IMR-90 (cell line): ENCODE measurements at regions not wholly inside any gene's neighbourhood (a gene's known extent, or its start where the extent isn't known, plus 50 kb on each side); places are given as distances from the start of the nearest gene placed in this dataset.

ENCODE experiments used
- ATAC-seq: fragments of 200-7000 bp; cut with Tn5 transposase; 2 replicates; pipeline ENCODE4 v1.9.1; 2020; ENCODE audit warnings: low read depth, mild to moderate bottlenecking, moderate library complexity
- BruUV-seq: library from RNA; stranded (reverse); fragments of 400-500 nt; replicated peaks from 2 replicates; lab custom pipeline; 2021; lab: Mats Ljungman, UMichigan
- CTCF ChIA-PET: fragments of 300-600 bp; formaldehyde crosslinking; extraction: SDS; loops from one replicate; lab custom pipeline; 2021; ENCODE audit warnings: antibody characterized with exemption; lab: Yijun Ruan, JAX
- POLR2A ChIA-PET: fragments of 300-600 bp; sonication (Branson Sonifier 250); formaldehyde crosslinking; loops from one replicate; lab custom pipeline; 2022; ENCODE audit warnings: antibody characterized with exemption; ENCODE audit not compliant: unreplicated experiment; lab: Charles Lee
- DNase-seq: peaks from one replicate; pipeline ENCODE4 v3.0.0; 2013
- H2AFZ ChIP-seq: replicated peaks from 2 replicates; pipeline ENCODE3; 2013; ENCODE audit warnings: low read length, mild to moderate bottlenecking; ENCODE audit not compliant: poor library complexity
- H2AK5ac ChIP-seq: 2 replicates; pipeline ENCODE4 v1.6.1; 2013; ENCODE audit warnings: low read depth, low read length, inconsistent platforms
- H2AK9ac ChIP-seq: replicated peaks from 2 replicates; pipeline ENCODE3; 2013; ENCODE audit warnings: mild to moderate bottlenecking, low read depth, low read length, moderate library complexity; ENCODE audit not compliant: poor library complexity
- H2BK120ac ChIP-seq: 2 replicates; pipeline ENCODE4 v1.6.1; 2013; ENCODE audit warnings: low read depth, low read length, inconsistent platforms
- H2BK15ac ChIP-seq: 3 replicates; pipeline ENCODE4 v1.6.1; 2013; ENCODE audit warnings: low read depth, low read length, inconsistent platforms
- H2BK20ac ChIP-seq: 2 replicates; pipeline ENCODE4 v1.6.1; 2013; ENCODE audit warnings: low read depth, mild to moderate bottlenecking, inconsistent platforms, low read length, moderate library complexity
- H2BK5ac ChIP-seq: 2 replicates; pipeline ENCODE4 v1.6.1; 2013; ENCODE audit warnings: mild to moderate bottlenecking, low read depth, low read length, inconsistent platforms; ENCODE audit not compliant: poor library complexity, severe bottlenecking
- H3K14ac ChIP-seq: replicated peaks from 2 replicates; pipeline ENCODE4 v1.6.1; 2013; ENCODE audit warnings: low read depth, low read length, inconsistent platforms
- H3K18ac ChIP-seq: 2 replicates; pipeline ENCODE4 v1.6.1; 2013; ENCODE audit warnings: low read depth, low read length, control low read depth
- H3K23ac ChIP-seq: 2 replicates; pipeline ENCODE4 v1.6.1; 2013; ENCODE audit warnings: low read depth, low read length, inconsistent platforms
- H3K27ac ChIP-seq: 2 replicates; pipeline ENCODE4 v1.5.1; 2013; ENCODE audit warnings: mild to moderate bottlenecking, control low read depth, low read length; ENCODE audit not compliant: insufficient read depth
- H3K27me3 ChIP-seq: 2 replicates; pipeline ENCODE4 v1.6.1; 2013; ENCODE audit warnings: low read length; ENCODE audit not compliant: control insufficient read depth, insufficient read depth
- H3K36me3 ChIP-seq: 2 replicates; pipeline ENCODE4 v1.6.1; 2013; ENCODE audit warnings: low read length, mixed read lengths; ENCODE audit not compliant: control insufficient read depth, insufficient read depth
- H3K4ac ChIP-seq: 2 replicates; pipeline ENCODE4 v1.6.1; 2013; ENCODE audit warnings: low read depth, low read length, inconsistent platforms
- H3K4me1 ChIP-seq: 2 replicates; pipeline ENCODE4 v1.6.1; 2013; ENCODE audit warnings: low read length, mixed read lengths; ENCODE audit not compliant: control insufficient read depth, insufficient read depth
- H3K4me2 ChIP-seq: 2 replicates; pipeline ENCODE4 v1.6.1; 2013; ENCODE audit warnings: low read depth, mild to moderate bottlenecking, control low read depth, low read length, moderate library complexity
- H3K4me3 ChIP-seq: 2 replicates; pipeline ENCODE4 v1.5.1; 2013; ENCODE audit warnings: low read depth, mild to moderate bottlenecking, control low read depth, low read length, moderate library complexity; ENCODE audit not compliant: insufficient read depth
- H3K56ac ChIP-seq: 2 replicates; pipeline ENCODE4 v1.6.1; 2013; ENCODE audit warnings: low read length, inconsistent platforms; ENCODE audit not compliant: insufficient read depth; ENCODE audit errors: extremely low read depth
- H3K79me1 ChIP-seq, 2 experiments: 2 replicates each; pipeline ENCODE4 v1.6.1; 2013; ENCODE audit warnings: low read length in 2 of 2, inconsistent platforms in 1 of 2, low read depth in 1 of 2
- H3K9ac ChIP-seq: 2 replicates; pipeline ENCODE4 v1.6.1; 2013; ENCODE audit warnings: low read depth, low read length, control low read depth
- H3K9me1 ChIP-seq: 2 replicates; pipeline ENCODE4 v1.6.1; 2013; ENCODE audit warnings: low read length, inconsistent platforms; ENCODE audit not compliant: insufficient read depth
- H3K9me3 ChIP-seq: 2 replicates; pipeline ENCODE4 v1.6.1; 2013; ENCODE audit warnings: low read length; ENCODE audit not compliant: control insufficient read depth, insufficient read depth
- H4K20me1 ChIP-seq: 2 replicates; pipeline ENCODE4 v1.6.1; 2013; ENCODE audit warnings: low read length, inconsistent platforms; ENCODE audit not compliant: insufficient read depth
- H4K5ac ChIP-seq: 2 replicates; pipeline ENCODE4 v1.6.1; 2013; ENCODE audit warnings: mild to moderate bottlenecking, low read depth, low read length, control low read depth
- H4K8ac ChIP-seq, 2 experiments: 2 replicates each; pipeline ENCODE4 v1.6.1; 2013; ENCODE audit warnings: low read depth in 2 of 2, low read length in 2 of 2, control low read depth in 1 of 2, inconsistent platforms in 1 of 2
- H4K91ac ChIP-seq: 2 replicates; pipeline ENCODE4 v1.6.1; 2013; ENCODE audit warnings: low read depth, low read length, inconsistent platforms; ENCODE audit not compliant: insufficient read depth
- BHLHE40 ChIP-seq: fragments of 150-350 bp; IDR thresholded peaks from 2 replicates; pipeline ENCODE4 v1.6.1; 2016; ENCODE audit warnings: mild to moderate bottlenecking, low read depth, low read length
- CEBPB ChIP-seq: IDR thresholded peaks from 2 replicates; pipeline ENCODE4 v1.6.1; 2012; ENCODE audit warnings: low read depth, low read length, improper control_type of control experiment
- CHD1 ChIP-seq: IDR thresholded peaks from 2 replicates; pipeline ENCODE4 v1.6.1; 2012; ENCODE audit warnings: low read depth, low read length, improper control_type of control experiment
- FOS ChIP-seq: fragments of 150-350 bp; IDR thresholded peaks from 2 replicates; pipeline ENCODE4 v1.6.1; 2016; ENCODE audit warnings: low read depth, low read length
- MAFK ChIP-seq: IDR thresholded peaks from 2 replicates; pipeline ENCODE4 v1.6.1; 2012; ENCODE audit warnings: low read depth, low read length, improper control_type of control experiment
- MAZ ChIP-seq: IDR thresholded peaks from 2 replicates; pipeline ENCODE4 v1.6.1; 2012; ENCODE audit warnings: low read depth, mild to moderate bottlenecking, low read length, improper control_type of control experiment, moderate library complexity, borderline replicate concordance
- MXI1 ChIP-seq: IDR thresholded peaks from 2 replicates; pipeline ENCODE4 v1.6.1; 2012; ENCODE audit warnings: low read depth, mild to moderate bottlenecking, low read length, moderate library complexity, borderline replicate concordance
- NFE2L2 ChIP-seq: fragments of 150-350 bp; IDR thresholded peaks from 2 replicates; pipeline ENCODE4 v1.6.1; 2016; ENCODE audit warnings: low read depth, mild to moderate bottlenecking, low read length
- POLR2A ChIP-seq: IDR thresholded peaks from 2 replicates; pipeline ENCODE4 v1.6.1; 2012; ENCODE audit warnings: mild to moderate bottlenecking, low read depth, low read length
- RAD21 ChIP-seq: IDR thresholded peaks from 2 replicates; pipeline ENCODE4 v1.6.1; 2012; ENCODE audit warnings: low read length, improper control_type of control experiment
- RCOR1 ChIP-seq: IDR thresholded peaks from 2 replicates; pipeline ENCODE4 v1.6.1; 2012; ENCODE audit warnings: mild to moderate bottlenecking, low read length, improper control_type of control experiment; ENCODE audit not compliant: insufficient replicate concordance
- RFX5 ChIP-seq: IDR thresholded peaks from 2 replicates; pipeline ENCODE4 v1.8.0; 2012; ENCODE audit warnings: low read depth, mild to moderate bottlenecking, low read length, moderate library complexity
- SMC3 ChIP-seq: fragments of 150-350 bp; IDR thresholded peaks from 2 replicates; pipeline ENCODE4 v1.6.1; 2016; ENCODE audit warnings: low read depth, mild to moderate bottlenecking, antibody characterized with exemption, low read length, moderate library complexity
- WGBS, 2 experiments: methylation state at CpG; one replicate each; pipeline versions ENCODE4 v1.1.5 to v1.1.7; 2013; ENCODE audit warnings: missing lambda C conversion rate in 2 of 2; ENCODE audit not compliant: insufficient read length in 1 of 2; ENCODE audit errors: extremely low coverage in 2 of 2; 5-methylcytosine and 5-hydroxymethylcytosine counted together
- dilution Hi-C: fragments of 300-500 bp; cut with HindIII; formaldehyde crosslinking; loops from one replicate; pipeline ENCODE4 v1.14.3; 2018; ENCODE audit warnings: low sequenced_read_pairs; ENCODE audit not compliant: unreplicated experiment
- in situ Hi-C: fragments of 300-500 bp; cut with MboI; formaldehyde crosslinking; loops from 3 replicates; pipeline ENCODE4 v1.14.3; 2019; ENCODE audit warnings: low sequenced_read_pairs, inconsistent platforms, mixed read lengths
- intact Hi-C: fragments of 100-400 bp; cut with micrococcal nuclease; formaldehyde crosslinking; loops from 2 replicates; pipeline ENCODE4 v1.10.0; 2022
- TF ChIP-seq, protein P1 (sequence below): conservative IDR thresholded peaks from 2 replicates; pipeline ENCODE4 v1.5.1; 2012; ENCODE audit warnings: mild to moderate bottlenecking, low read depth, low read length, improper control_type of control experiment
- TF ChIP-seq, protein P2 (sequence below): fragments of 150-350 bp; IDR thresholded peaks from 2 replicates; pipeline ENCODE4 v1.6.1; 2017; ENCODE audit warnings: mild to moderate bottlenecking, antibody characterized with exemption, low read length, low read depth
- TF ChIP-seq, protein P3 (sequence below): fragments of 150-350 bp; IDR thresholded peaks from 2 replicates; pipeline ENCODE4 v1.6.1; 2016; ENCODE audit warnings: low read depth, mild to moderate bottlenecking, low read length, moderate library complexity, borderline replicate concordance

DNA sequence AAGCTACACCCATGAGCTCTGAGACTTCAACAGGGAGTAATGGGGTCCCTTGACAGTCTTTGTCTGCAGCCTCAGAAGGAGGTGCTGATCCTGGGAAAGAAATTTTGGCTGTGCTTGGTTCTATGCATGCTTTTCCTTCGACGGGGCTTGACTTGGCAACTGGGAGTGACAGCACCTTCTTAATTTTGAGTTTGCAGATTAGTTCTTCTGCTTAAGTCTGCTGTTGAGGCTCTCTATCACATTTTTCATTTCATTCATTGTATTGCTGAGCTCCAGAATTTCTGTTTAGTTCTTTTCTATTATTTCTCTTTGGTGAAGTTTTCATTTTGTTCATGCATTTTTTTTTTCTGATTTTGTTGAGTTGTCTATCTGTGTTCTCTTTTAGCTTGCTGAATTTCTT lies 125.6 kb downstream of the SNX19 start:
- POLR2A ChIA-PET, result no interaction called here
- CTCF ChIA-PET, result interaction anchor here (0.6 kb wide), 1 partner anchor 1668 kb away, joined by 3 read pairs; no protein-coding TSS in a partner anchor
- no peak overlapping the region for H3K4me3 ChIP-seq

More for the DNA sequence above, 125.6 kb downstream of the SNX19 start:
- no CpG with 5 or more reads among the region's 2 CpGs for WGBS, 2 experiments
- peaks cover 11% of the 10 kb centered on the region; the same call in 1 of the 2 replicates for H3K4me1 ChIP-seq
- H3K9ac ChIP-seq, result no peak overlapping the region
- H3K18ac ChIP-seq, result no peak overlapping the region
- no TSS peak for BruUV-seq
- dilution Hi-C loops (no loop called here), in situ Hi-C loops (no loop called here), intact Hi-C loops (no loop called here)
- H3K23ac ChIP-seq, result no peak overlapping the region
- H3K14ac ChIP-seq, result no peak overlapping the region
- H2AK9ac ChIP-seq, result no peak overlapping the region
- H3K56ac ChIP-seq, result no peak overlapping the region
- H3K9me3 ChIP-seq, result peaks cover 13% of the 10 kb centered on the region
- H3K36me3 ChIP-seq, result no peaks in the 10 kb centered on the region
- ATAC-seq (no peak), DNase-seq (no peak)
- H2BK5ac ChIP-seq, result no peak overlapping the region
- no peak overlapping the region for H2BK120ac ChIP-seq
- no peak overlapping the region for H2AFZ ChIP-seq
- no peak overlapping the region for H3K4ac ChIP-seq
- no peak overlapping the region for H3K4me2 ChIP-seq
- no peak overlapping the region for H4K5ac ChIP-seq
- H4K8ac ChIP-seq, result no peak overlapping the region
- no peaks in the 10 kb centered on the region for H4K20me1 ChIP-seq
- peaks cover 5% of the 10 kb centered on the region; the same call in 1 of the 2 replicates for H3K9me1 ChIP-seq
- H2BK20ac ChIP-seq, result no peak overlapping the region
- TF ChIP-seq CEBPB (no peak), RAD21 (no peak), RCOR1 (no peak), FOS (no peak), POLR2A (no peak), MXI1 (no peak), MAZ (no peak), MAFK (no peak), NFE2L2 (no peak), BHLHE40 (no peak), CHD1 (no peak), SMC3 (no peak), RFX5 (no peak)
- TF ChIP-seq, protein P1, sequence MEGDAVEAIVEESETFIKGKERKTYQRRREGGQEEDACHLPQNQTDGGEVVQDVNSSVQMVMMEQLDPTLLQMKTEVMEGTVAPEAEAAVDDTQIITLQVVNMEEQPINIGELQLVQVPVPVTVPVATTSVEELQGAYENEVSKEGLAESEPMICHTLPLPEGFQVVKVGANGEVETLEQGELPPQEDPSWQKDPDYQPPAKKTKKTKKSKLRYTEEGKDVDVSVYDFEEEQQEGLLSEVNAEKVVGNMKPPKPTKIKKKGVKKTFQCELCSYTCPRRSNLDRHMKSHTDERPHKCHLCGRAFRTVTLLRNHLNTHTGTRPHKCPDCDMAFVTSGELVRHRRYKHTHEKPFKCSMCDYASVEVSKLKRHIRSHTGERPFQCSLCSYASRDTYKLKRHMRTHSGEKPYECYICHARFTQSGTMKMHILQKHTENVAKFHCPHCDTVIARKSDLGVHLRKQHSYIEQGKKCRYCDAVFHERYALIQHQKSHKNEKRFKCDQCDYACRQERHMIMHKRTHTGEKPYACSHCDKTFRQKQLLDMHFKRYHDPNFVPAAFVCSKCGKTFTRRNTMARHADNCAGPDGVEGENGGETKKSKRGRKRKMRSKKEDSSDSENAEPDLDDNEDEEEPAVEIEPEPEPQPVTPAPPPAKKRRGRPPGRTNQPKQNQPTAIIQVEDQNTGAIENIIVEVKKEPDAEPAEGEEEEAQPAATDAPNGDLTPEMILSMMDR, result no peak
- TF ChIP-seq, protein P2, sequence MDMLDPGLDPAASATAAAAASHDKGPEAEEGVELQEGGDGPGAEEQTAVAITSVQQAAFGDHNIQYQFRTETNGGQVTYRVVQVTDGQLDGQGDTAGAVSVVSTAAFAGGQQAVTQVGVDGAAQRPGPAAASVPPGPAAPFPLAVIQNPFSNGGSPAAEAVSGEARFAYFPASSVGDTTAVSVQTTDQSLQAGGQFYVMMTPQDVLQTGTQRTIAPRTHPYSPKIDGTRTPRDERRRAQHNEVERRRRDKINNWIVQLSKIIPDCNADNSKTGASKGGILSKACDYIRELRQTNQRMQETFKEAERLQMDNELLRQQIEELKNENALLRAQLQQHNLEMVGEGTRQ, result no peak
- TF ChIP-seq, protein P3, sequence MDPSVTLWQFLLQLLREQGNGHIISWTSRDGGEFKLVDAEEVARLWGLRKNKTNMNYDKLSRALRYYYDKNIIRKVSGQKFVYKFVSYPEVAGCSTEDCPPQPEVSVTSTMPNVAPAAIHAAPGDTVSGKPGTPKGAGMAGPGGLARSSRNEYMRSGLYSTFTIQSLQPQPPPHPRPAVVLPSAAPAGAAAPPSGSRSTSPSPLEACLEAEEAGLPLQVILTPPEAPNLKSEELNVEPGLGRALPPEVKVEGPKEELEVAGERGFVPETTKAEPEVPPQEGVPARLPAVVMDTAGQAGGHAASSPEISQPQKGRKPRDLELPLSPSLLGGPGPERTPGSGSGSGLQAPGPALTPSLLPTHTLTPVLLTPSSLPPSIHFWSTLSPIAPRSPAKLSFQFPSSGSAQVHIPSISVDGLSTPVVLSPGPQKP, result no peak
- H3K79me1 ChIP-seq, result no peaks in the 10 kb centered on the region
- H3K27ac ChIP-seq, result no peak overlapping the region
- H2BK15ac ChIP-seq, result no peak overlapping the region
- no peak overlapping the region for H4K91ac ChIP-seq
- H2AK5ac ChIP-seq, result no peak overlapping the region
- peaks cover 2% of the 10 kb centered on the region; the same call in 1 of the 2 replicates for H3K27me3 ChIP-seq
